Mammary epithelial cell (primary cell): ENCODE measurements at regions not wholly inside any gene's neighbourhood (a gene's known extent, or its start where the extent isn't known, plus 50 kb on each side); places are given as distances from the start of the nearest gene placed in this dataset.

Experiments
- CTCF ChIP-seq, 2 donors: IDR thresholded peaks in 1 of 2; conservative IDR thresholded peaks in 1 of 2; 2 replicates each; pipeline ENCODE4 v1.5.1; 2011 to 2012; ENCODE audit warnings: inconsistent platforms in 2 of 2, low read length in 2 of 2, mild to moderate bottlenecking in 2 of 2, control low read depth in 1 of 2, low read depth in 1 of 2; ENCODE audit not compliant: insufficient read depth in 1 of 2; ENCODE audit errors: extremely low read depth in 1 of 2
- EZH2 ChIP-seq: IDR thresholded peaks from 2 replicates; pipeline ENCODE4 v1.6.1; 2012; ENCODE audit warnings: low read length, inconsistent platforms, borderline replicate concordance

- TF ChIP-seq EZH2 (no peak), CTCF (conservative IDR thresholded peaks at IDR 0.05 in 1 of 2, IDR thresholded peaks at IDR 0.05 in 1 of 2; ENCODE audit: extremely low read depth in 1 of 2, insufficient read depth in 1 of 2, low read depth in 1 of 2, low read length in 2 of 2) (no peak)
Observed at GRCh38 chr18:77539860-77540259, 290.2 kb downstream of the GALR1 start.
